ENCODE measurements at regions not wholly inside any gene's neighbourhood (a gene's known extent, or its start where the extent isn't known, plus 50 kb on each side); places are given as distances from the start of the nearest gene placed in this dataset.

GRCh38 chr6:74587386-74587785, 618.5 kb downstream of the COL12A1 start:
- Mint-ChIP-seq H3K9me3 (peaks cover 11% of the 10 kb centered on the region), H3K27ac (no peak overlapping the region), H3K36me3 (no peaks in the 10 kb centered on the region), H3K27me3 (no peaks in the 10 kb centered on the region), H3K4me3 (no peak overlapping the region), H3K4me1 (ENCODE audit: unreplicated experiment) (no peaks in the 10 kb centered on the region)
- TF ChIP-seq CTCF (conservative IDR thresholded peaks at IDR 0.05) = no peak
- no peak for DNase-seq (ENCODE audit: extremely low spot score, unreplicated experiment)

- Mint-ChIP-seq H3K27me3 (no peaks in the 10 kb centered on the region), H3K4me1 (ENCODE audit: unreplicated experiment) (no peaks in the 10 kb centered on the region), H3K4me3 (no peak overlapping the region), H3K27ac (no peak overlapping the region), H3K36me3 (no peaks in the 10 kb centered on the region), H3K9me3 (no peaks in the 10 kb centered on the region)
- DNase-seq (ENCODE audit: extremely low spot score, unreplicated experiment) = no peak
- no peak for TF ChIP-seq CTCF (conservative IDR thresholded peaks at IDR 0.05)
Observed at GRCh38 chr6:74585753-74586152, 620.1 kb downstream of the COL12A1 start.

GRCh38 chr6:74581681-74582080, 624.2 kb downstream of the COL12A1 start:
- Mint-ChIP-seq H3K27ac (no peak overlapping the region), H3K4me1 (ENCODE audit: unreplicated experiment) (peaks cover 9% of the 10 kb centered on the region), H3K36me3 (no peaks in the 10 kb centered on the region), H3K9me3 (no peaks in the 10 kb centered on the region), H3K4me3 (no peak overlapping the region), H3K27me3 (no peaks in the 10 kb centered on the region)
- no peak for TF ChIP-seq CTCF (conservative IDR thresholded peaks at IDR 0.05)
- DNase-seq (ENCODE audit: extremely low spot score, unreplicated experiment) = no peak

- no peak overlapping the region for H3K4me3 Mint-ChIP-seq
- no peak for TF ChIP-seq CTCF (conservative IDR thresholded peaks at IDR 0.05)
- no peak overlapping the region for H3K27ac Mint-ChIP-seq
- no peak for DNase-seq (ENCODE audit: extremely low spot score, unreplicated experiment)
- H3K36me3 Mint-ChIP-seq = no peaks in the 10 kb centered on the region
- H3K4me1 Mint-ChIP-seq (ENCODE audit: unreplicated experiment) = peaks cover 9% of the 10 kb centered on the region
- no peaks in the 10 kb centered on the region for H3K9me3 Mint-ChIP-seq
- no peaks in the 10 kb centered on the region for H3K27me3 Mint-ChIP-seq
Observed at GRCh38 chr6:74579794-74580193, 626.1 kb downstream of the COL12A1 start.

GRCh38 chr6:74579047-74579446, 626.8 kb downstream of the COL12A1 start:
- no peak overlapping the region for H3K4me3 Mint-ChIP-seq
- H3K36me3 Mint-ChIP-seq = no peaks in the 10 kb centered on the region
- TF ChIP-seq CTCF (conservative IDR thresholded peaks at IDR 0.05) = no peak
- no peaks in the 10 kb centered on the region for H3K27me3 Mint-ChIP-seq
- H3K4me1 Mint-ChIP-seq (ENCODE audit: unreplicated experiment) = peaks cover 9% of the 10 kb centered on the region
- H3K9me3 Mint-ChIP-seq = no peaks in the 10 kb centered on the region
- no peak for DNase-seq (ENCODE audit: extremely low spot score, unreplicated experiment)
- no peak overlapping the region for H3K27ac Mint-ChIP-seq

- DNase-seq (ENCODE audit: extremely low spot score, unreplicated experiment) = no peak
- no peak overlapping the region for H3K4me3 Mint-ChIP-seq
- no peaks in the 10 kb centered on the region for H3K9me3 Mint-ChIP-seq
- no peak overlapping the region for H3K27ac Mint-ChIP-seq
- no peak for TF ChIP-seq CTCF (conservative IDR thresholded peaks at IDR 0.05)
- peaks cover 9% of the 10 kb centered on the region for H3K4me1 Mint-ChIP-seq (ENCODE audit: unreplicated experiment)
- no peaks in the 10 kb centered on the region for H3K27me3 Mint-ChIP-seq
- no peaks in the 10 kb centered on the region for H3K36me3 Mint-ChIP-seq
Observed at GRCh38 chr6:74578339-74578738, 627.5 kb downstream of the COL12A1 start.

All from type B pancreatic cell (in vitro differentiated cells).